Stimulated activated CD8-positive, alpha-beta memory T cell treated with anti-CD3 and anti-CD28 coated beads, Interleukin-12 subunit alpha, Interleukin-12 subunit beta, amount 100 ng/mL, for 24 hours (primary cell): ENCODE measurements at regions not wholly inside any gene's neighbourhood (a gene's known extent, or its start where the extent isn't known, plus 50 kb on each side); places are given as distances from the start of the nearest gene placed in this dataset.
A peak's percentile ranks its signal among the peaks of the same experiment; 100 is the strongest.
"Not testable (repeated sequence)": the region's sequence is repeated elsewhere in the genome, so short reads cannot be mapped to it uniquely, and the experiment has no call there.

ENCODE experiments used
- DNase-seq: peaks from one replicate; pipeline ENCODE4 v3.0.0-alpha.2; 2020; ENCODE audit errors: extremely low read depth

GRCh38 chr6:26233649-26234420, 131.2 kb upstream of the BTN3A2 start:
- no peak for DNase-seq

GRCh38 chr6:26234421-26235301, 130.3 kb upstream of the BTN3A2 start:
- peak; percentile 43 for DNase-seq

GRCh38 chr6:26235302-26235670, 129.7 kb upstream of the BTN3A2 start:
- no peak for DNase-seq

GRCh38 chr6:26239415-26239814, 125.6 kb upstream of the BTN3A2 start:
- not testable (repeated sequence) for DNase-seq

GRCh38 chr6:26240157-26241032, 124.6 kb upstream of the BTN3A2 start:
- DNase-seq = no peak

GRCh38 chr6:26241033-26241895, 123.7 kb upstream of the BTN3A2 start:
- no peak for DNase-seq

GRCh38 chr6:26243132-26243531, 121.9 kb upstream of the BTN3A2 start:
- no peak for DNase-seq

- no peak for DNase-seq
These were observed 121.2 kb upstream of the BTN3A2 start for GRCh38 chr6:26243752-26244151.

- DNase-seq = no peak
These were observed 118.9 kb upstream of the BTN3A2 start for GRCh38 chr6:26246058-26246457.

GRCh38 chr6:26246553-26246952, 118.4 kb upstream of the BTN3A2 start:
- DNase-seq = no peak

GRCh38 chr6:26249707-26249956, 115.4 kb upstream of the BTN3A2 start:
- DNase-seq = no peak

- no peak for DNase-seq
These were observed 114.9 kb upstream of the BTN3A2 start for GRCh38 chr6:26249957-26250697.

GRCh38 chr6:26250698-26251044, 114.3 kb upstream of the BTN3A2 start:
- DNase-seq = no peak

GRCh38 chr6:26251354-26252076, 113.5 kb upstream of the BTN3A2 start:
- DNase-seq = no peak

GRCh38 chr6:26252077-26252472, 112.9 kb upstream of the BTN3A2 start:
- DNase-seq = no peak

- no peak for DNase-seq
These were observed 110.3 kb upstream of the BTN3A2 start for GRCh38 chr6:26254724-26255123.

- no peak for DNase-seq
These were observed 107.7 kb upstream of the BTN3A2 start for GRCh38 chr6:26257272-26257671.

GRCh38 chr6:26258212-26258977, 106.6 kb upstream of the BTN3A2 start:
- no peak for DNase-seq

GRCh38 chr6:26260110-26260637, 104.8 kb upstream of the BTN3A2 start:
- DNase-seq = no peak
